ENCODE measurements at regions not wholly inside any gene's neighbourhood (a gene's known extent, or its start where the extent isn't known, plus 50 kb on each side); places are given as distances from the start of the nearest gene placed in this dataset.

DNA sequence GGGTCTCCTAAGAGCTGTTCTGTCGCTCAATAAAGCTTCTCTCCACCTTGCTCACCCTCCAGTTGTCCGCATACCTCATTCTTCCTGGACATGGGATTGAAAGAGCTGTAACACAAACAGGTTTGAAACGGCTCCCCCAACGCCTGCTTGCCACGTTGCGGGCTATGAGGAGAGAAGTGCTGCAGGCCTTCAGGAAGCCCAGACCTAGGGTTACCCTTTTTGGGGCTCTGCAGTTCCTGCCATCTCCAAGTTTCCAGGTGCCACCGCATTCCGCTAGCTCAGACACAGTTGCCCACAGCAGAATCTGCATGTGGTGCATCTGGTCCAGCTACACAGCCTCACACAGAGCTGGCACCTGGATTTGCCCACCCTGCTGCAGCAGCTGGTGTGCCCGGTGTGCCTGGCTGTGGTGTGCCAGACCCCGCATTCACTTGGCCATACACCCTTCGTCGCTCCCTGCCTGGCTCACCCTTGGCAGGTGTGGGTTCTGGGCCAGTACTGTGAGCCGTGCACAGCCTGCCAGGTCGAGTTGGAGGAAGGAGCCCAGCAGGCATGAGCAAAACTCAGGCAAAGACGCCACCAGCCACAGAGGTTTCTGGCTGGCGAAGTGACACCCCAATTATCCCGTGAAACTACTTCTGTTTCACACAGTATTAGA is 253.2 kb upstream of the SEMA3A start:
- TF ChIP-seq FOXP2 (optimal IDR thresholded peaks at IDR 0.05; ENCODE audit: borderline replicate concordance, extremely low read depth, extremely low read length, insufficient read depth), result no peak

DNA sequence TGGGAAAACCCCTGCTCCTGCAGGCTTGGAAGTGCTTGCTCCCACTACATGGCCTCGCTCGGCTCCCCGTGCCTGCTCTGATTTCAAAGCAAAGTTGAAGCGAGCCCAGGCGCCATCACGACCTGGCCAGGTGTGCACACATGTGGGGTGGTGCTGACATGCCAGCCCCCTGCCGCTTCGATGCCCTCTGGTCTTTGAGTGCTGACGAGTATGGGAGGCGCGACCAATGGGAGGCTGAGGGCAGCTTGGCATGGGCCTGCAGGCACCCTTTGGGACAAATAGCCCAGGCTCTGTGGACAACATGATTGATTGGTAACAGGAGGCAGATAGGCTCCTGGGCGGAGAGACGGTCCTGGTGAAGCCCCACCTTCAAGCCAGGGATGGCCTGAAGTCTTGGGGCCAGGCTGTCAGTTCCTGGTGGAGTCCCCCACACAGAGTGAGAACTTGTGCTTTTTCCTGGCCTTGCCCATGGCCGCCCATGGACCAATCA is 252.4 kb upstream of the SEMA3A start:
- TF ChIP-seq SIN3A (IDR thresholded peaks at IDR 0.05; ENCODE audit: borderline replicate concordance, insufficient read depth, low read length) (no peak), TAF1 (IDR thresholded peaks at IDR 0.05; ENCODE audit: borderline replicate concordance, insufficient read depth, low read length) (no peak), POLR2AphosphoS5 (IDR thresholded peaks at IDR 0.05; ENCODE audit: low read depth, low read length) (no peak), FOXP2 (optimal IDR thresholded peaks at IDR 0.05; ENCODE audit: borderline replicate concordance, extremely low read depth, extremely low read length, insufficient read depth) (no peak)
- TF ChIP-seq, protein P1, sequence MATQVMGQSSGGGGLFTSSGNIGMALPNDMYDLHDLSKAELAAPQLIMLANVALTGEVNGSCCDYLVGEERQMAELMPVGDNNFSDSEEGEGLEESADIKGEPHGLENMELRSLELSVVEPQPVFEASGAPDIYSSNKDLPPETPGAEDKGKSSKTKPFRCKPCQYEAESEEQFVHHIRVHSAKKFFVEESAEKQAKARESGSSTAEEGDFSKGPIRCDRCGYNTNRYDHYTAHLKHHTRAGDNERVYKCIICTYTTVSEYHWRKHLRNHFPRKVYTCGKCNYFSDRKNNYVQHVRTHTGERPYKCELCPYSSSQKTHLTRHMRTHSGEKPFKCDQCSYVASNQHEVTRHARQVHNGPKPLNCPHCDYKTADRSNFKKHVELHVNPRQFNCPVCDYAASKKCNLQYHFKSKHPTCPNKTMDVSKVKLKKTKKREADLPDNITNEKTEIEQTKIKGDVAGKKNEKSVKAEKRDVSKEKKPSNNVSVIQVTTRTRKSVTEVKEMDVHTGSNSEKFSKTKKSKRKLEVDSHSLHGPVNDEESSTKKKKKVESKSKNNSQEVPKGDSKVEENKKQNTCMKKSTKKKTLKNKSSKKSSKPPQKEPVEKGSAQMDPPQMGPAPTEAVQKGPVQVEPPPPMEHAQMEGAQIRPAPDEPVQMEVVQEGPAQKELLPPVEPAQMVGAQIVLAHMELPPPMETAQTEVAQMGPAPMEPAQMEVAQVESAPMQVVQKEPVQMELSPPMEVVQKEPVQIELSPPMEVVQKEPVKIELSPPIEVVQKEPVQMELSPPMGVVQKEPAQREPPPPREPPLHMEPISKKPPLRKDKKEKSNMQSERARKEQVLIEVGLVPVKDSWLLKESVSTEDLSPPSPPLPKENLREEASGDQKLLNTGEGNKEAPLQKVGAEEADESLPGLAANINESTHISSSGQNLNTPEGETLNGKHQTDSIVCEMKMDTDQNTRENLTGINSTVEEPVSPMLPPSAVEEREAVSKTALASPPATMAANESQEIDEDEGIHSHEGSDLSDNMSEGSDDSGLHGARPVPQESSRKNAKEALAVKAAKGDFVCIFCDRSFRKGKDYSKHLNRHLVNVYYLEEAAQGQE (IDR thresholded peaks at IDR 0.05; ENCODE audit: insufficient read depth in 1 of 2, low read depth in 2 of 2, low read length in 2 of 2), result no peak

DNA sequence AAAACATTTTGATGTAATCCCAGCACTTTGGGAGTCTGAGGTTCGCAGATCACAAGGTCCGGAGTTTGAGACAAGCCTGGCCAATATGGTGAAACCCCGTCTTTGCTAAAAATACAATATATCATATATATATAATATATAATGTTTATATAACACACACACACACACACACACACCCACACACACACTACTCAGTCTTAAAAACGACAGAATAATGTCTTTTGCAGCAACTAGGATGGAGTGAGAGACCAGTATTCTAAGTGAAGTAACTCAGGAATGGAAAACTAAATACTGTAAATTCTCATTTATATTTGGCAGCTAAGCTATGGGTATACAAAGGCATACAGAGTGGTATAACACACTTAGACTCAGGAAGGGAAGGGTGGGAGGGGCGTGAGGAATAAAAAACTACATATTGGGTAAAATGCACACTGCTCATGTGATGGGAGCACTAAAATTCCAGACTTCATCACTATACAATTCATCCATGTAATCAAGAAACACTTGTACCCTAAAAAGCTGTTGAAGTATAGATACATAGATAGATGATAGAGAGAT is 231.2 kb upstream of the SEMA3A start:
- TF ChIP-seq, protein P1 (IDR thresholded peaks at IDR 0.05; ENCODE audit: insufficient read depth in 1 of 2, low read depth in 2 of 2, low read length in 2 of 2), result no peak
- TF ChIP-seq POLR2AphosphoS5 (IDR thresholded peaks at IDR 0.05; ENCODE audit: low read depth, low read length) (no peak), TAF1 (IDR thresholded peaks at IDR 0.05; ENCODE audit: borderline replicate concordance, insufficient read depth, low read length) (no peak), FOXP2 (optimal IDR thresholded peaks at IDR 0.05; ENCODE audit: borderline replicate concordance, extremely low read depth, extremely low read length, insufficient read depth) (no peak), SIN3A (IDR thresholded peaks at IDR 0.05; ENCODE audit: borderline replicate concordance, insufficient read depth, low read length) (no peak)

DNA sequence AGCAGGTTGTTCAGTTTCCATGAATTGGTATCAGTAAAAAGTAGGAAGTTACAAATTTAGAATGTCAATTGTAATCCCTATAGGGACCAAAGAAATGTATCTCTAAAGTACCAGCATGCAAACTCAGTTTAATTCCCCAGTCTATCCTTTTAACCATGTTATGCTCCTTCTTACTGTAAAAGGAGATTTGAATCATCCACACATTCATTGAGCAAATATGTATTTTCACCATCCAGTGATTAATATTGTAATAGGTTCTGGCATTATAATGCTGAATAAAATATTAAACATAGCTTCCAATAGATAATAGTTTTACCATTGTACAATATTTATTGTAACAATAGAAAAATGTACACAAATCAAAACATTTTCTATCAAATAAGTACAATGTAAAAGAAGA is 228.2 kb upstream of the SEMA3A start:
- TF ChIP-seq FOXP2 (optimal IDR thresholded peaks at IDR 0.05; ENCODE audit: borderline replicate concordance, extremely low read depth, extremely low read length, insufficient read depth) (no peak), POLR2AphosphoS5 (IDR thresholded peaks at IDR 0.05; ENCODE audit: low read depth, low read length) (no peak), SIN3A (IDR thresholded peaks at IDR 0.05; ENCODE audit: borderline replicate concordance, insufficient read depth, low read length) (no peak), TAF1 (IDR thresholded peaks at IDR 0.05; ENCODE audit: borderline replicate concordance, insufficient read depth, low read length) (no peak)
- TF ChIP-seq, protein P1 (IDR thresholded peaks at IDR 0.05; ENCODE audit: insufficient read depth in 1 of 2, low read depth in 2 of 2, low read length in 2 of 2), result no peak

DNA sequence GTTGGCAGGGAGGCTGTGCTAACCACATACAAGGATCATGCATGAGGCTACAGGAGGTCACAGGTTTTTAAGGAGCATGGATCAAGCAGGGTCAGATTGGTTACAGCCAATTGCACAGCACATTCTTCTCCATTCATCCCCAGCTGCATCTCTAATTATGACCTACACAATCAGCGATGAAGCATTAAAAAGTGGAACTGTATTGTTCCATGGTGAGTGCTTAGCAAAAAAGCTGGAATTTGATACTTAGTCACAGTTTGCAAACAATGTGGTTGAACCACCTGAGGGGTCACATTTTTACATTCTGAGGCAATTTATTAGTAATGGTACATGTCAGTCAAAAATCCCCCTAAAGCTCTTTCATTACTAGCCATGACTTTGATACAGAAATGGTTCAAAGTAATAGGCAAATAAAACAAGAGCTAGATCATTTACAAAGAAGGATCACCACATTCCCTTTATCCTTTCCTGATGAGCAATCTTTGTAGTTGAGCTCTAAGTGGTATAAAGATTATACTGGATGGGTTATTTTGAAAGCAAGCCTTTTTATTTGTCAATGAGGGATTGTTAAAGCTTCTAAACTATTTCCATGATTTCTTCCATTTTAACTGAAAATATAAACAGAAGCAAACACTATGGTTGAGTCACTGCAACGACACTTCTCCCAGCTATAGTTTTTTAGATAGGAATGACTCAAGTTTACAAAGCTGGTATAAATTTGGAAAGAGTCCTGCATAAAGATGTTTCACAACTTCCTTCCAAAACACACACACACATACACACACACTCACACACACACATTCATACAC is 217.8 kb upstream of the SEMA3A start:
- TF ChIP-seq POLR2AphosphoS5 (IDR thresholded peaks at IDR 0.05; ENCODE audit: low read depth, low read length) (no peak), TAF1 (IDR thresholded peaks at IDR 0.05; ENCODE audit: borderline replicate concordance, insufficient read depth, low read length) (no peak), SIN3A (IDR thresholded peaks at IDR 0.05; ENCODE audit: borderline replicate concordance, insufficient read depth, low read length) (no peak), FOXP2 (optimal IDR thresholded peaks at IDR 0.05; ENCODE audit: borderline replicate concordance, extremely low read depth, extremely low read length, insufficient read depth) (no peak)
- TF ChIP-seq, protein P1 (IDR thresholded peaks at IDR 0.05; ENCODE audit: insufficient read depth in 1 of 2, low read depth in 2 of 2, low read length in 2 of 2), result no peak

Data from PFSK-1 (cell line).